Right cardiac atrium (tissue), 5 donors: ENCODE measurements at regions not wholly inside any gene's neighbourhood (a gene's known extent, or its start where the extent isn't known, plus 50 kb on each side); places are given as distances from the start of the nearest gene placed in this dataset.
"Not testable (repeated sequence)": the region's sequence is repeated elsewhere in the genome, so short reads cannot be mapped to it uniquely, and the experiment has no call there.

ENCODE experiments used
- ATAC-seq, 2 donors: fragments of 200-7000 bp; cut with Tn5 transposase; one replicate each; pipeline versions ENCODE4 v1.8.0 to v1.9.1; 2020; ENCODE audit warnings: moderate library complexity in 2 of 2, mild to moderate bottlenecking in 1 of 2
- DNase-seq, 3 donors: peaks; one replicate each; pipeline ENCODE4 v3.0.0-alpha.2; 2020
- H3K27ac ChIP-seq: one replicate; pipeline ENCODE4 v1.5.1; 2013; ENCODE audit warnings: mild to moderate bottlenecking, low read length, control low read depth, moderate library complexity
- H3K27me3 ChIP-seq: one replicate; pipeline ENCODE4 v1.6.1; 2013; ENCODE audit not compliant: control insufficient read depth, insufficient read depth
- H3K4me1 ChIP-seq: one replicate; pipeline ENCODE4 v1.6.1; 2013; ENCODE audit warnings: low read length; ENCODE audit not compliant: control insufficient read depth, insufficient read depth
- H3K4me3 ChIP-seq: one replicate; pipeline ENCODE4 v1.5.1; 2013; ENCODE audit warnings: low read length, control low read depth
- H3K9me3 ChIP-seq: one replicate; pipeline ENCODE4 v1.6.1; 2013; ENCODE audit warnings: low read length; ENCODE audit not compliant: control insufficient read depth
- WGBS: extraction: QIAGEN DNeasy Blood & Tissue Kit; methylation state at CpG from one replicate; pipeline ENCODE4 v1.1.7; 2013; 5-methylcytosine and 5-hydroxymethylcytosine counted together
- intact Hi-C, 4 donors: fragments of 100-400 bp; cut with DNase I; formaldehyde crosslinking; loops; one replicate each; pipeline versions ENCODE4 v1.11.0 to v1.14.0; 2022 to 2023
- donor health status: healthy with polysubstance abuse.
- donor health status: DM: no; HTN: yes; CAD: no.
- donor health status: DM: no; HTN: no; CAD: no.
- donor health status: DM: no; HTN: yes; CAD: no; lungs with severe emphysema.
- donor health status: DM: yes; HTN: yes; CAD: no.

DNA sequence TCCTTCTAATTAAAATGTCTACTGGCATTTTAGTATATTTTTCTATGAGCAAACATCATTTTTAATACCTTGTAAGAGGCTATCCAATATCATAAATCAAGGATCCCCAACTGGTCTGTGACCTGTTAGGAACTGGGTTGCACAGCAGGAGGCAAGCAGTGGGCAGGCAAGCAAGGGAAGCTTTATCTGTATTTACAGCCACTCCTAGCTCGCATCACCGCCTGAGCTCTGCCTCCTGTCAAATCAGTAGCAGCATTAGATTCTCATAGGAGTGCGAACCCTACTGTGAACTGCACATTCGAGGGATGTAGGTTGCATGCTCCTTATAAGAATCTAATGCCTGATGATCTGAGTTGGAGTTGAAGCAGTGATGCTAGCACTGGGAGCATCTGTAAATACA lies 70.2 kb upstream of the CREB3L1 start:
- no peaks in the 10 kb centered on the region for H3K4me1 ChIP-seq
- H3K27me3 ChIP-seq, result no peaks in the 10 kb centered on the region
- no peak for ATAC-seq
- no peak overlapping the region for H3K27ac ChIP-seq
- intact Hi-C loops, result no loop called here
- WGBS, result 36% methylated on average over 4 of the region's 4 CpGs
- H3K9me3 ChIP-seq, result no peaks in the 10 kb centered on the region
- H3K4me3 ChIP-seq, result no peak overlapping the region
- DNase-seq, result no peak

DNA sequence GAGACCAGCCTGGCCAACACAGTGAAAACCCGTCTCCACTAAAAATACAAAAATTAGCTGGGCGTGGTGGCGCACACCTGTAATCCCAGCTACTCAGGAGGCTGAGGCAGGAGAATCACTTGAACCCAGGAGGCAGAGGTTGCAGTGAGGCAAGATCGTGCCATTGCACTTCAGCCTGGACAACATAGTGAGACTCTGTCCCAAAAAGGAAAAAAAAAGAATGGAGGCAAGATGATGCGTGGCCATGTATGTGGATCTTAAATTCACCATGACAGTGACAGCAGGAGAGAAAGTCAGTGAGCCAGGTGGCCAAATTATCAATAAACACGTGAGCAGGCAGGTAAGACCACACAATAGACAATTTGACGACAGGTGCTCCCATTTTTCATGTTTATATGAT lies 73.0 kb upstream of the CREB3L1 start:
- 95% methylated on average over 7 of the region's 7 CpGs for WGBS
- ATAC-seq, H3K4me3 ChIP-seq, H3K4me1 ChIP-seq, H3K9me3 ChIP-seq, H3K27ac ChIP-seq, intact Hi-C loops, H3K27me3 ChIP-seq, DNase-seq: not testable (repeated sequence)

DNA sequence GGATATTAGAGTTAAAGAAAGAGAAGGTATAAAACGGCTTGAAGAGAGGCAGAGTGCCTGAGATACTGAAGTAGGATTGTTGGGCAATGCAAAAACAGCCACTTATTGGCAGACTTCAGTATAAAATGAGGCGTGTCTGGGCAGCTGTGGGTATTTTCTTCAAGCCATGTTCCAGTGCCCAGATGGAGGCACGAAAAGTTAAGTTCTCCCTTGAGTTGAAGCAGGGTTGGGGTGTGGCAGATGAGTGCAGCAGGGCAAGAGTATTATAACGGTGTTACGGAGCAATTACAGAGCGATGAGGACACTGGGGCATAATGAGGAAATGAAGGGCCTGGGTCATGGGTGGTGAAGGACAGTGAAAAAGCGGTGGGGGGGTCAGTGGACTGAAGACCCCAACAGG lies 73.7 kb upstream of the CREB3L1 start:
- Histone ChIP-seq H3K27me3 (no peaks in the 10 kb centered on the region), H3K4me3 (no peak overlapping the region), H3K9me3 (no peaks in the 10 kb centered on the region), H3K27ac (no peak overlapping the region), H3K4me1 (no peaks in the 10 kb centered on the region)
- DNase-seq (no peak), ATAC-seq (no peak)
- intact Hi-C loops, result no loop called here
- WGBS, result 83% methylated on average over 7 of the region's 7 CpGs

DNA sequence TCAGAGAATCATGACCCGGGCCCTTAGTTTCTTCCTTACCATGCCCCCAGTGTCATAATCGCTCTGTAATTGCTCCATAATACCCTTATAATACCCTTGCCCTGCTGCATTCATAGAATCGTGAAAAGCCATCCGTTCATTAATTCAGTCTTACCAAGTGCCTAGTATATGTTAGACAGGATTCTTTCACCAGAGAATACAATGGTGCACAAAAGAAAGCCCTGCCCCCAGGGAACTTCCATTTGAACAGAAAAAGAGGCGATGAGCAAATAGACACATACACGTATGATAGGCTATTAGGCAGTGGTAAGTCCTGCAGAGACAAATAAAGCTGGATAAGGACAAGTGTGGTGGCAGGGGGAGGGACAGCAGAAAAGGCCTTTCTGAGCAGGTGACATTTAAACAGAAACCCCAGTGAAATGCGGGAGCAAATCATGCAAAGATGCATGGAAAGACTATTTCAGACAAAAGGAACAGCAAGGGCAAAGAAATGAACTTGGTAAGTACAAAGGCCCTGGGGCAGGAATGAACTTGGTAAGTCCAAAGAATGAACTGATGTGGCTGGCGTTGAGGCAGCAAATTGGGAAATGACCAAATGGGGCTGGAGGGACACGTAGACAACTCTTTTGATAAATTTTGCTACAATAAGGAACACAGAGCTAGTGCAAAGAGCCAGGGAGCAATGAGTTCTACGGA lies 74.6 kb upstream of the CREB3L1 start:
- no peaks in the 10 kb centered on the region for H3K9me3 ChIP-seq
- DNase-seq (no peak), ATAC-seq (no peak)
- no peak overlapping the region for H3K27ac ChIP-seq
- 83% methylated on average over 10 of the region's 10 CpGs for WGBS
- H3K4me3 ChIP-seq, result no peak overlapping the region
- no peaks in the 10 kb centered on the region for H3K27me3 ChIP-seq
- intact Hi-C loops, result no loop called here
- H3K4me1 ChIP-seq, result no peaks in the 10 kb centered on the region

DNA sequence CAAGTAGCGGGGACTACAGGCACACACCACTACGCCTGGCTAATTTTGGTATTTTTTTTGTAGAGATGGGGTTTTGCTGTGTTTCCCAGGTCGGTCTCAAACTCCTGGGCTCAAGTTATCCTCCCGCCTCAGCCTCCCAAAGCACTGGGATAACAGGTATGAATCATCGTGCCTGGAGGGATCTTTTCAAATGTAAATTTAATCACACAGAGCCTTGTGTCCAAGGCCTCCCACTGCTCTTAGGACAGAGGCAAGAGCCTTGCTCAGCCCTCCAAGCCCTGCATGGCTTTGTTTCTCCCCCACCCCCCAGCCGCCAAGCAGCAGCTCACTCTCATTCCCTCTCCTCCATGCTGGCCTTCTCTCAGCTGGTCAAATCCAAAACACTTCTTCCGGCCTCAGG lies 75.3 kb upstream of the CREB3L1 start:
- ATAC-seq, result no peak
- intact Hi-C loops, result no loop called here
- no peak overlapping the region for H3K27ac ChIP-seq
- no peak for DNase-seq
- no peaks in the 10 kb centered on the region for H3K27me3 ChIP-seq
- 83% methylated on average over 7 of the region's 7 CpGs for WGBS
- no peak overlapping the region for H3K4me3 ChIP-seq
- no peaks in the 10 kb centered on the region for H3K9me3 ChIP-seq
- no peaks in the 10 kb centered on the region for H3K4me1 ChIP-seq

DNA sequence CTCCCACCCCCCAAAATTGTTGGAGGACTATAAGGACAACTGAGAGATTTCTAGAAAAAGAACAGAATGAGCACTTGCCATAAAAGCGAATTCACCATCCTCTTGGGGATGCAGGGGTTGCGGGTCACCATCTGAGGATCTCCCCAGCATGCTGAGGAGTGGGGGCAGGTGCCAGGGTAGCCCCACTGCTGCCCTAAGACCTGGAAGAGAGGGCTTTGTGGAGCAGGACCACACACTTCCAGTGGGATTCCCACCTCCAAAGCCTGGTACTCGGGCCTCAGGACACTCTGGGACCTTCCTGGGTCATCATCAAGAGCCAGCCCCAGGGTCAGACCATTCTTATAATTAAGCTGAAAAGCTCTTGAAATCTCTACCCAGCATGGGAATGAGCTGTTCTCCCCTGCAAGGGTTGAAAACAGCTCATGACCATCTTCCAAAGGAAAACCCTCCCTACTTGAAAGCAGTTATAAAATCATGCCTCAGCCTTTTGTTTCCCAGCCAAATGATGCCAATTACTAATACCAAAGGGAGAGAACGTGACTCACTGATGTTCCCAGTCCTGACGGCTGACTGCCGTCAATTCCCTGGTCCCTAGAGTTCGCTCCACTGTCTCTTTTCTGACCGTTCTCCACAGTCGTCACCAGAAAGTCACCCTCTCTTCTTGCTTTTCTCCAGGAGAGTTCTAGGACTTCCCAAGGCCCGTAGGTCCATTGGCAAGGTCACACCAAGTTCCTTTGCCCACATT lies 76.8 kb upstream of the CREB3L1 start:
- WGBS, result 87% methylated on average over 10 of the region's 10 CpGs
- H3K4me1 ChIP-seq, result no peaks in the 10 kb centered on the region
- H3K4me3 ChIP-seq, result no peak overlapping the region
- H3K27me3 ChIP-seq, result no peaks in the 10 kb centered on the region
- H3K9me3 ChIP-seq, result no peaks in the 10 kb centered on the region
- DNase-seq (no peak), ATAC-seq (no peak)
- H3K27ac ChIP-seq, result no peak overlapping the region
- intact Hi-C loops, result no loop called here

DNA sequence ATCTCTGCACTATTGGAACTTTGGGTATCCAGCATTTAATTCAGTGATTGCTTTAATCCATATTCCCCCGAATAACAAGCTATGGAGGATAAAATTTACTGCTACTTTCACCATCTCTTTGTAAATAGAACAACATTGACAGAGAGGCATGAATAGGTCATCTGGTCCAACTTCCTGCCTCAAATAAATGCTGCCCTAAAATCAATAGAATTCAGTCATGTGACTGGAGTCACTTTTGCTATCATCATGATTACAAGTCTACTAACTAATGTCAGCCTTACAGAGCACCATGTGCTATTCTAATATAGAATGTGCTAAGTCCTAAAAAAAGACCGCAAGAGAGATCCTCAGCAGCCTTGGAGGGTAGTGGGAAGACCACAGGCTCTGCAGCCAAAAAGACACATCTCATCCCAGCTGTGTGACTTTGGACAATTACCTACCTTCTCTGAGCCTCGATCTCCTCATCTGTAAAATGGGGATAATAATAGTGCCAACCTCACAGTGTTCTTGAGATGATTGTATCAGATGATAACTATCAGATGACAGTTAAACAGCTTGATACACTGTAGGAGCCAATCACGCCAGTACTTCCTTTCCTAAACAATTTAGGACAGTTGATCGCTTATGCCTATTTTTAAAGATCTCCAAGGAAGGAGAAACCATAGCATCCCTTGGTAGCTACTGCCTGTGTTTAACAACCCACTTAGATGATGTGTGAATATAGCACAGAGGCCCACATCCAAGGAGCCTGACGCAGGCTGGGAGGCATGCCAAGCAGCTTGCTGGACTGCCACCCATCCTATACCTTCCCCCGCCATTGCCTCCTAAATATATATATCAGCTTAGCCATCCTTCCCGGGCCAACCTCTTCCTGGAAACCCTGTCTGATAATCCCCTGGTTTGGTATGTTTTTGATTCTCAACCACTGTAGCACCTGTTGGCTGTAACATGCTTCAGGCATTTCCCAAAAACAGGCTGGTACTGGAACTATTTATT lies 77.3 kb upstream of the PHF21A start:
- no peak for ATAC-seq
- Histone ChIP-seq H3K9me3 (no peaks in the 10 kb centered on the region), H3K27ac (no peak overlapping the region), H3K27me3 (no peaks in the 10 kb centered on the region), H3K4me1 (no peaks in the 10 kb centered on the region), H3K4me3 (no peak overlapping the region)
- DNase-seq, result no peak
- intact Hi-C loops, result no loop called here
- WGBS, result 72% methylated on average over 8 of the region's 8 CpGs

DNA sequence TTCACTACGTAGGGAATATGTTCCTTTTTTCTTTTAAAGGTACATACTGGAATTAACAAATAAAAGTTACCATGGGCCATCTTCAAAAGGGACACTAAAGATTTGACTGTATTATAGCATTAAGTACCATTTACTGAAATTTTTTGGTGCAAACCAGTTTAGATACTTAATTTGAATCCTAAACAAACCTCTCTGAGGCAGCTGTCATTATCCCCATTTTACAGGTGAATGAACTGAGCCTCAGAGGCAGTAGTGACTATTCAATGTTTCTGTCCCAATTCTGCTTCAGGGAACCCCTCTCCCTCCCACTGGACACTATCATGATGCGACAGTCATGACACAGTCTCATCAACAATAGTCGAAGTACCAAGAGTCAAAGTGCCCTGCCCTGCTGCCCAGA lies 76.2 kb upstream of the PHF21A start:
- intact Hi-C loops, result no loop called here
- no peak overlapping the region for H3K27ac ChIP-seq
- DNase-seq (no peak), ATAC-seq (no peak)
- H3K27me3 ChIP-seq, result no peaks in the 10 kb centered on the region
- no peak overlapping the region for H3K4me3 ChIP-seq
- WGBS, result 71% methylated on average over 3 of the region's 3 CpGs
- no peaks in the 10 kb centered on the region for H3K4me1 ChIP-seq
- H3K9me3 ChIP-seq, result no peaks in the 10 kb centered on the region

DNA sequence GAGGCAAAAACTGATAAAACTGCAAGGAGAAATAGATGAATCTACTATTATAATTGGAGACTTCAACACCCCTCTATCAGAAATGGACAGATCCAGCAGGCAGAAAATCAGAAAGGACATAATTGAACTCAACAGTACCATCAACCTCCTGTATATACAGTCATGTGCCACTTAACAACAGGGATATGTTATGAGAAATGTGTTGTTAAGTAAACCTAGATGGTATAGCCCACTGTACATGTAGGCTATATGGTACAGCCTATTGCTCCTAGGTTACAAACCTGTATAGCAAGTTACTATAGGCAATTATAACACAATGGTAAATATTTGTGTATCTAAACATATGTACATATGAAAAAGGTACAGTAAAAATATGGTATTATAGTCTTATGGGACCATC lies 66.8 kb upstream of the PHF21A start:
- Histone ChIP-seq H3K27ac (no peak overlapping the region), H3K9me3 (no peaks in the 10 kb centered on the region), H3K4me3 (no peak overlapping the region), H3K27me3 (no peaks in the 10 kb centered on the region), H3K4me1 (no peaks in the 10 kb centered on the region)
- ATAC-seq, result no peak
- DNase-seq, result no peak
- intact Hi-C loops, result no loop called here

DNA sequence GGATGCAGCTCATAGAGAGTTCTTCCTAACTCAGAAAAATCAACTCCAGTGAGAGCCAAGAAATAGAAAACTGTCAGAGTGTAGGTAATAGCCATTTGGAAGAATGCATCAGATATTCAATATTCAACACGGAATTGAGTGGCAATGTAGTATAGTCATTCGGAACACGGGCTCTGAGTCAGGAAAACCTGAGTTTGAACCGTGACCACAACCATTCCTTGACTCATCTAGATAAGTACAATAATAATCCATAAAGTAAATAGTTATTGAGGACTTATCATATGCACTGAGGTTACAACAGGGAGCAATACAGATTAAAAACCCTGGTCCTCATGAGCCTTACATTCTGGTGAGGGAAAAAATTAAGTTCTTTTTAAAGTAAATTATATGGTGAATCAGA lies 62.6 kb upstream of the PHF21A start:
- no peak for ATAC-seq
- WGBS, result 87% methylated on average over 4 of the region's 4 CpGs
- no peak overlapping the region for H3K4me3 ChIP-seq
- no peaks in the 10 kb centered on the region for H3K27me3 ChIP-seq
- no peaks in the 10 kb centered on the region for H3K4me1 ChIP-seq
- H3K27ac ChIP-seq, result no peak overlapping the region
- DNase-seq, result no peak
- intact Hi-C loops, result no loop called here
- H3K9me3 ChIP-seq, result no peaks in the 10 kb centered on the region

DNA sequence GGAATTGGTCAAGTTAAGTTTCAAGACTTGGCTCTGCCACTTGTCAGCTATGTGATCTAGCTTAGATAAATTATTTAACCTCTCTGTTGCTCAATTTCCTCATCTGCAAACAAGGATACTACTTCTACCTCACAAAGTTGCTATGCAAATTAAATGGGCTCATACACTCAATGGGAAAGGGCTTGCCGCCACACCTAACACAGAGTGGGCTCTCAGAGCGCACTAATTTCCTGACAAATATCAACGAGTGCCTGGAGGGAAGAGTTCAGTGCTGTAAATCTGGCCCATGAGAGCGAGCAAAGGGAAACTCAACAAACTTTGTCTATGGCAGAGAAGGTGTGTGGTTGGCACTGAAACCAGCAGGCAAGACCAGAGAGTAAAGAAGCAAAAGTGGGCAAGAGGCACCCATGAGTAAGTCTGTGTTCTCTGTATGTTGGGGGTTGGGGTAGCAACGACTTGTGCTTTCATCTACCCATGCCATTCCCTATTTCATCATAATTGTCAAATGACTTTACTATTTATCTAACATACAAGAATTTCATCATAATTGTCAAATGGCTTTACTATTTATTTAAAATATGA lies 60.7 kb upstream of the PHF21A start:
- DNase-seq (no peak), ATAC-seq (no peak)
- no peak overlapping the region for H3K4me3 ChIP-seq
- H3K9me3 ChIP-seq, result no peaks in the 10 kb centered on the region
- intact Hi-C loops, result no loop called here
- no peak overlapping the region for H3K27ac ChIP-seq
- H3K4me1 ChIP-seq, result no peaks in the 10 kb centered on the region
- H3K27me3 ChIP-seq, result no peaks in the 10 kb centered on the region
- WGBS, result 81% methylated on average over 5 of the region's 5 CpGs
